GM18873 (cell line): ENCODE measurements at regions not wholly inside any gene's neighbourhood (a gene's known extent, or its start where the extent isn't known, plus 50 kb on each side); places are given as distances from the start of the nearest gene placed in this dataset.
"Not testable (repeated sequence)": the region's sequence is repeated elsewhere in the genome, so short reads cannot be mapped to it uniquely, and the experiment has no call there.

Source experiments
- ATAC-seq: cut with Tn5 transposase; IDR thresholded peaks from one replicate; pipeline ENCODE4 v1.9.1; 2021; ENCODE audit warnings: mild to moderate bottlenecking, moderate library complexity, moderate number of reproducible peaks; ENCODE audit not compliant: unreplicated experiment, low FRiP score

- not testable (repeated sequence) for ATAC-seq
These were observed 587.6 kb downstream of the EDEM1 start for GRCh38 chr3:5775100-5775499.

DNA sequence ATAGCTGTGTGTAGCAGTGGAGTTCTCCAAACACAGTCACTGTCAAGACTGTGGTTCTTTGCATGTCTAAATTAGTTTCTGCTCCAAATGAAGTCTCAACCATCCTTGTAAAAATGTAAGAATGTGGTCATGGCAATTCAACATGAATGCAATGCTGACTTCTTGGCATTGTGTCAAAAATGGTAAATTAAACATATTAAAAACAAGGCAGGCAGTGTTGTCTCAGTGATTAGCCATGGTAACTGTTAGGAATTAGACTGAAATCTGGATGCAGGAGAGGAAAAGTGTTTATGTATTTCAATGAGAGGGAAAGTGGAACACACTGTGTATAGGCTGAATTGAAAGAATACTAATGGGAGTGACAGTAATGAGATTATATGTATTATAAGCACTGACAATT lies 597.2 kb downstream of the EDEM1 start:
- ATAC-seq: no peak

DNA sequence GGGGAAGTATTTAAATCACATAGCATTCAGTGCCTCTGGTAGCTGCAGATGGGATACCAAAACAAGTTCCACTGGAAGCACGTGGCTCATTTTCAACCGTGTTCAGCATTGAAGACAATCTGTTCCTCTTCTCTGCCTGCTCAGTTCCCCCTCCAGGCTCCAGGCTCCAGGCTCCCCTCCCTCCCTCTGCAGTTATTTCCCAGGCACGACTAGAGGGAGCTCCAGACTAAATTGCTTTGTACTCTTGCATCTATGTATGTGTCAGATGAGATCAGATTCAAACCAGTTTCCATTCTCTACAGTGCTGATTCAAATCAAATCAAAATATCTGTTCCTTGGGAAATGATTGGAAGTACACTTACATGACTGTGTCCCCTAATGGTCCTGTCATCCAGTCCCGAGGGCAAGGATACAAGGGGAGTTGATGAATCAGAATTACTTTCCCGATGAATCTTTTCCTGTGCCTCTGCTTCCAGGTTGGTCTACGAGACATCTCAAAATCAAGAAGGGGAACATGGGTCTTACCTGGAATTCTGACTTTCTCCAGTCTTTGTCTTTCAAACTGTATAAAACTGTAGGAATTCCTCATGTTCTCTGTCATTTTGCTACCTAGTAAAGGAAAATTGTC lies 600.5 kb downstream of the EDEM1 start:
- no peak for ATAC-seq

DNA sequence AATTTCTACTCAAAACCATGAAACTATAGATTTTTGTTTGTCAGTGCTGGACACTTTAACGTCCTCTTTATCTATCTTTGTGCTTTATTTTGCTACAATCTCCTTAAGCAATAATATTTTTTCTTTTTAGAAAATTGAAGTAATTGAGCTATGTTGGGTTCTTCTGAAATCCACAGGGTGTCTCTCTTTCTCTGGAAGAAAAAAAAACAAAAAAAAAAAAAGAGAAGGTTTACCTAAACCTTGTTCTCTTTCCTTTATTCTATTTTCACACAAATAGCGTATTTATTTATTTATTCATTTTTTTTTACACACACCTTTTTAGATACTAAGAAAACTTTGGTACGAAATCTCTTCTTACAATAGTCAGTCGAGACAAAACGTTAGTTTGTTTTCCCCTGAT lies 601.0 kb downstream of the EDEM1 start:
- no peak for ATAC-seq

DNA sequence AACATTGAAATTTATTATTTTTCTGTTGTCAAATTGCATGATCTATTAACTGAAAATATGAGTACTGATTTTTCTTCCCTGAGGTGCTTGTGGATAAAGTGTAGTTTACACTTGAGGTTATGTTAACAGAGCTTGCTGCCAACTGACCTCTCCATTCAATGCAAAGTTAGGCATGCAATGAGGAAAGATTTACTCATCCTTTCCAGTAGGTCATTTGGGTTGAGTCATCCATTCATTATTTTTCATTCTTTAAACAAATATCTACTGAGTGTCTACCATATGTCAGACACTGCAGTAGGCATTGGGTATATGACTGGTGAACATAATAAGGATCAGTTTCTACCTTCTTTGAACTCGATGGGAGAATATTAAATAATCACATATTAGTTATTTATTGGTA lies 604.1 kb downstream of the EDEM1 start:
- ATAC-seq: no peak

- ATAC-seq: no peak
These were observed 609.0 kb downstream of the EDEM1 start for GRCh38 chr3:5796541-5796940.

DNA sequence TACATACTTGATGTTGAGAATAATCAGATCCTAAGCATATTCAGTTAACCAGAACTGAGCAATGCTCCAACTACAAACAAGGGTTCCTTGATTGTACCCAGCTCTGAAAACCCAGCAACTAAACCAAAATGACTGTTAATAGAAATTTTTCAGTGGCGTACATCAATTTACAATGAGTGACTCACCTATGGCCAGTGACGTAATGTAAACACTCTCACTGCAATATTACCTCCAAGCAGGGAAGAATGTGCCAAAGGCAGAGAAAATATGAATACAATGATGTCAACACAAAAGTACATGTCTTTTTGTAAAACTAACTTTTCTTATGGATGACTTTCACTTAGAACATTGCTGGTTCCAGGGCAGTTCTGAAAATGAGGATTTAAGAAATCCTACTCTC lies 611.3 kb downstream of the EDEM1 start:
- no peak for ATAC-seq

GRCh38 chr3:5799398-5799797 lies 611.9 kb downstream of the EDEM1 start:
- ATAC-seq: no peak

- ATAC-seq: no peak
These were observed 613.5 kb downstream of the EDEM1 start for GRCh38 chr3:5800965-5801364.

GRCh38 chr3:5806192-5806591 lies 618.7 kb downstream of the EDEM1 start:
- no peak for ATAC-seq

DNA sequence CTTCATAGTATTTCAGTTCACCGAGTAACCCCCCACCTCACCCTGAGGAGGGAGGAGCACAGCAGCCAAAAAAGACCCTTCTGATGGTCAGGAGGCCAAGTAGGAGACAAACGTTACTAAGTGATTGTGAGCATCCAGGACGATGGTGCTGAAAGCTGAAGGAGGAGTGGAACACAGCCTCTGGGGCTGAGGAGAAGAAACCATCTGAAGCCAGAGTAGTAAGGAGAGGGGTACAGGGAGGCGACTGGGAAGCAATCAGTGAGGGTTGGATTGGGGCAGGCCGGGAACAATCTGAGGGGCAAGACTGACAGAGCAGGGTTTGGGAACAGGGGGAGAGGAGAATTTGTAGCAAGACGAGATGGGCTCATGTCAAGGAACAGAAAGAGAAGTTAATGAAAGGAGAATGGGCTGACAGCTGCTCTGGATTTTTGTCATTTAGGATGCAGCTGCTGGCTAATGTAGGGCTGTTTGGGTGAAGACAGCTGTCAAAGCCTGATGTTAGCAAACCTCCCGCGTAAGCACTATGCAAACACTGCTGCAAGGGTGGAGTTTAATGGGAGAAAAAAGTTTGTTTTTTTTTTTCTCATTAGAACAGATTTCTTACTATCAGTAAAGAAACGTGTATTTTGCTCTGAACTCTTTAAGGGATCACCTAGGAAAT lies 622.2 kb downstream of the EDEM1 start:
- no peak for ATAC-seq

- no peak for ATAC-seq
These were observed 623.5 kb downstream of the EDEM1 start for GRCh38 chr3:5811016-5811415.

DNA sequence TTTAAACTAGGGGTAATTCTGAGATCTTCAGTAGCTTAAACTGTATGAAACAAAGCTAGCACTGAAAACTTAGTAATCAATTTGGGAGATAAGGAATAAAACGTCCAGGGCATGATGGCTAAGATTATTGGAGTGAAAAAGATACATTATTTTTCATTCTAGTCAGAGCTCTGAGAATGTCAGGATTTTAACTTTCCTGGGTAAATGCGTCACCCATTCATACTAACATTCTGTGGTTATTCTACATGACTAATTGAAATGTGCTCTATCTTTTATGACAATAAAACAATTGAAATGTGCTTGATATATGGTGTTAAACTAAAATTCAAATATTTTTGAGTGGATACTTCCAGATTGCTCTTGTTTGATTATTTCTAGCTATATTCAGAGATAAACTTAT lies 626.0 kb downstream of the EDEM1 start:
- ATAC-seq: no peak

DNA sequence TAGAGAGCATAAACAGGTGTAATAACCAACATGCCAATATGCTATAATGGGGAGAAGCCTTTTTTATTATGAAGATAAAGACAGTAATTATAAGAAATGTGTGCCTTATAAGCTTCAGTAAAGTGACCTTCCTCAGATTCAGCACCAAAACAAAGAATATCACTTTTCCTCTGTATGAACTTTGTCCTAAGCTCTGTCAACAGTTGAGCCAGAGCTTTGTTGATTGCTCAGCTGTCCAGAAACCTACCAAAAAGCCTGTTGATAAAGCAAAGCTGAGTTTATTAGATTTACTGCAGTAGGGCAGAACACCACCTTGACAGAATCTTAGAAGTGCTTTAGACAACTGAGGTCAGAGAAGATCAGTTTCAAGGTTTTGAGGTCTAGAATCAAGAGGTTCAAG lies 635.3 kb downstream of the EDEM1 start:
- no peak for ATAC-seq

- ATAC-seq: no peak
These were observed 639.0 kb downstream of the EDEM1 start for GRCh38 chr3:5826467-5826866.

DNA sequence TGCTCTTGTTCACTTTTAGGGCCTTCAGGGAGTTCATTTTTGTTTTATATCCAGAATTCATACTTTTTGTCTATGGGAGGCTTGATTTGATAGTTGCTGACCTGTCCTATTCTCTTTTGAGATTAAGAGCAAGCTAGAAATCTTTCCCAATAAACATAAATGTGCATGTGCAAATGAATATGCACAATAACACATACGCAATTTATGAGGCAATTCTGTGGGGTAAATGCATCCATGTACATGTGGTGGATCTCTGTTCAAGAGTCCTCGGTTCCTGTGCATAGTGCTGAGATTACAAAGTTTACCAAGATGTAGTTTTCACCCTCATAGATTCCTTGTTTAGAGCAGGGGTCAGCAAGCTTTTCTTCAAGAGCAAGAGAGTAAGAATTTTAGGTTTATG lies 640.7 kb downstream of the EDEM1 start:
- ATAC-seq: no peak

GRCh38 chr3:5840056-5840455 lies 652.5 kb downstream of the EDEM1 start:
- ATAC-seq: no peak

DNA sequence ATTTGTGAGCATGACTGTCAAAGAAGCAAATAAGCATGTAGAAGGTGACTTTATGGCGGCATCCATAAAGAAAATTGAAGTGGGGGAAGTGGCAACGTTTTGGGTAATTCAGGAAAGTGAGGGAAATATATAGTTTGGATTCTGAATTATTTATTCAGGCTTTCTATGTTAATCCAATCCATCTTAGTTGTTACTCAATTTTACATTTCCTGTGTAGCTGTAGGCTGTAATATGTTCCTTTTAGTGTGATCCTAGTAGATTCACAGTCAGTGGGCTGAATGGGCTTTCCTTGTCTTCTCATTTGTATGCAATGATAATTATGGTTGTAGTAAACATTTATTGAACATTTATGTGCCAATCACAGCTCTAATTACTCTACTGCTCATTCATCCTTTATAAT lies 654.1 kb downstream of the EDEM1 start:
- no peak for ATAC-seq

- ATAC-seq: no peak
These were observed 658.8 kb downstream of the EDEM1 start for GRCh38 chr3:5846261-5846660.

DNA sequence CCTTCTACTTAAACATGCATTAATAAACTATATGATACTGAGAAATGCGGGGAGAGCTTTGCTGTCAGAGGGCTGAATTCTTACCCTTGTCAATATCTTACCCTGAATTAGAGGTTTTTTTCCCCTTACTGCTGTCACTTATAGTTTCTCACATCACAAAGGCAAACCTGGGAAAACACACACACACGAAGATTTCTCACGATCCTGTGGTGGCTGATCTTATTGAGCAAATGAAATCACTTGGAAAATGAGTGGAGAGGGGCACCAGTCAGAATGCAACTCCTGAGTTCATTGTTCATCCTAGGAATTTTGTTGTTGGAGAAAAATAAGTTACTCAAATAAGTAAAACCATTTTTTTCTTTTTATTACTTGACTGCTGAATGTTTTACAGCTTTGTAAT lies 673.6 kb downstream of the EDEM1 start:
- ATAC-seq: no peak

DNA sequence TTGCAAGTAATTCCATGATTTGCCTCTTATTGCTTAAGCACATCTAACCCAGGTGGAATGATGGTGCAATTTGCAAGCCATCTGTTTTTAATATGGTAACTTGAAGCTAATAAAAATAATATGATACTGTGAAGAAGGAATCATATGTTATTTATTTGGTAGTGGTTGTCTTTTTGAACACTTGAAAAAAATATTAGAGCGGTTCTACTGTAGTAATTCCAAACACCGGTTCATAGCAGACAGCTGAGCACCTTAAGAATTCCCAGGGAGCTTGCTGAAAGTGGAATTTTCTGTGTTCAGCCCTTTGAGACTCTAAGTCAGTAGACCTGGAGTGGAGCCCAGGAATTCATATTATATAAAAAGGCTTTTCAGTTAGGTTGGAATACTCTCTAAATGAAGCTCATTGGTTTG lies 687.4 kb downstream of the EDEM1 start:
- no peak for ATAC-seq

DNA sequence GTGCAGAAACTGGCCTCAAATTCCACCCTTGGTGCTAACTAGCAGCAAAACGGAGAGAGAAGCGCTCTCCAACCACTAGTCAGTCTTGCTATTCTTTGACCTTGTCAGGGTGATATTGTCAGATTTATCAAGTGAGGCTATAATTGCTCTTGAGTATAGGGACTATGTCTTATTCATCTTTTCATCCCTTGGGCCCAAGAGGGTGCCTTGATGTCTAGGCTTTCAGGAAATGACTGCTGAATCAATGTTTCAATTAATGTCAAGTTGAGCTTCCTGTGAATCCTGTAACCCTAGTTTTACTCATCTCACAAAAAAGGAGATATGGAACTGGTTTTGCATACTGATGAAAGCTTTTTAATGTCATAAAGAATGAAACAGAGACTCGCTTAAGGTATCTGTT lies 701.3 kb downstream of the EDEM1 start:
- no peak for ATAC-seq

DNA sequence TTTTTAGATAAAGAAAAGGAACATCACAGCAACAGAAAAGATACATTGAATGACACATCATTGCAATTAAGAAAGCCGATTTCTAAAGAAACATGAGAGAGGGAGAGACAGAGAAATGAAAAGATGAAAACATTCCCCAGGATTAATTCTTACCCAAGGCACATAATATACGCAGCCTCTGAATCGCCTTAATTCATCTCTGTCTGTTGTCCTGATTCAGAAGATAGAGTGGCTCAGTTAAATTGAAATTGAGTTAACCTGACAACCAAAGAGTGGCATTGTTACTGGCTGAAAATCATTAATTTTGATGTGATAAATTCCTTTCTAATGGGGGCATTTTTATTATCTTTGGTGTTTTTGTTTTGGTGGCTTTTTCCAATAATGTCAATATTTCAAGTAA lies 701.9 kb downstream of the EDEM1 start:
- no peak for ATAC-seq
